A673 (cell line): ENCODE measurements at regions not wholly inside any gene's neighbourhood (a gene's known extent, or its start where the extent isn't known, plus 50 kb on each side); places are given as distances from the start of the nearest gene placed in this dataset.

Experiments used
- BruUV-seq: library from RNA; stranded (reverse); fragments of 400-500 nt; replicated peaks from 2 replicates; lab custom pipeline; 2021; lab: Mats Ljungman, UMichigan
- CTCF ChIA-PET: fragments of 300-600 bp; sonication (Branson Sonifier 250); formaldehyde crosslinking; loops from one replicate; lab custom pipeline; 2022; ENCODE audit warnings: antibody characterized with exemption; lab: Charles Lee
- POLR2A ChIA-PET: fragments of 300-600 bp; sonication (Branson Sonifier 250); formaldehyde crosslinking; loops from one replicate; lab custom pipeline; 2022; ENCODE audit warnings: antibody characterized with exemption; ENCODE audit not compliant: low non-redundant PET; lab: Charles Lee
- DNase-seq: peaks from one replicate; pipeline ENCODE4 v3.0.0-alpha.2; 2015; ENCODE audit warnings: low spot score
- H3K27ac ChIP-seq: fragments of 200-600 bp; sonication (generic); 2 replicates; pipeline ENCODE4 v1.5.1; 2016; ENCODE audit warnings: mixed run types, low read depth, mild to moderate bottlenecking, mixed read lengths, antibody characterized with exemption, low read length; ENCODE audit not compliant: poor library complexity, severe bottlenecking
- H3K27me3 ChIP-seq: fragments of 200-600 bp; sonication (generic); replicated peaks from 2 replicates; pipeline ENCODE4 v1.6.1; 2017; ENCODE audit warnings: mixed run types, low read depth, mild to moderate bottlenecking, mixed read lengths, antibody characterized with exemption, low read length; ENCODE audit not compliant: insufficient read depth, poor library complexity
- H3K36me3 ChIP-seq: fragments of 200-600 bp; sonication (generic); 2 replicates; pipeline ENCODE4 v1.6.1; 2016; ENCODE audit warnings: mixed run types, mild to moderate bottlenecking, mixed read lengths, antibody characterized with exemption, low read length; ENCODE audit not compliant: insufficient read depth, poor library complexity, severe bottlenecking
- H3K4me1 ChIP-seq: fragments of 200-600 bp; sonication (generic); 2 replicates; pipeline ENCODE4 v1.6.1; 2017; ENCODE audit warnings: mixed run types, mild to moderate bottlenecking, mixed read lengths, antibody characterized with exemption, low read length; ENCODE audit not compliant: insufficient read depth, poor library complexity, severe bottlenecking
- H3K4me3 ChIP-seq: fragments of 200-600 bp; sonication (generic); 2 replicates; pipeline ENCODE4 v1.5.1; 2016; ENCODE audit warnings: low read depth, mixed run types, mild to moderate bottlenecking, mixed read lengths, low read length; ENCODE audit not compliant: poor library complexity, severe bottlenecking
- H3K9me3 ChIP-seq: fragments of 200-600 bp; sonication (generic); 2 replicates; pipeline ENCODE4 v1.6.1; 2016; ENCODE audit warnings: mixed run types, low read depth, mild to moderate bottlenecking, mixed read lengths, antibody characterized with exemption, low read length; ENCODE audit not compliant: poor library complexity, severe bottlenecking
- CTCF ChIP-seq: fragments of 300-800, 200-600 bp; sonication (generic); conservative IDR thresholded peaks from 2 replicates; pipeline ENCODE4 v1.5.1; 2017; ENCODE audit warnings: low read depth, mild to moderate bottlenecking, antibody characterized with exemption, low read length, moderate library complexity, mixed read lengths
- EZH2 ChIP-seq: fragments of 200-600 bp; sonication (generic); IDR thresholded peaks from 2 replicates; pipeline ENCODE4 v1.6.1; 2017; ENCODE audit warnings: borderline replicate concordance, low read depth, mild to moderate bottlenecking, mixed read lengths, antibody characterized with exemption, low read length; ENCODE audit not compliant: poor library complexity, severe bottlenecking
- intact Hi-C: fragments of 100-400 bp; cut with micrococcal nuclease; formaldehyde crosslinking; loops from one replicate; pipeline ENCODE4 v1.10.0; 2022; ENCODE audit not compliant: unreplicated experiment

GRCh38 chr17:77528516-77529327, 388.0 kb downstream of the SEC14L1 start:
- Histone ChIP-seq H3K27me3 (no peaks in the 10 kb centered on the region), H3K4me1 (peaks cover 8% of the 10 kb centered on the region), H3K27ac (no peak overlapping the region), H3K4me3 (peak overlapping the region; percentile 49), H3K36me3 (no peaks in the 10 kb centered on the region), H3K9me3 (no peaks in the 10 kb centered on the region)
- BruUV-seq = no TSS peak
- no peak for TF ChIP-seq EZH2
- TF ChIP-seq CTCF = peak; percentile 56
- CTCF ChIA-PET = no interaction called here
- intact Hi-C loops = no loop called here
- POLR2A ChIA-PET = interaction anchor here (0.5 to 0.7 kb wide), 2 partner anchors 14 to 832 kb away, joined by 3 read pairs; no protein-coding TSS in a partner anchor
- peak; percentile 83 for DNase-seq

GRCh38 chr17:77529328-77529650, 388.5 kb downstream of the SEC14L1 start:
- H3K9me3 ChIP-seq = peaks cover 4% of the 10 kb centered on the region
- ChIA-PET CTCF (no interaction called here), POLR2A (no interaction called here)
- no peak for TF ChIP-seq CTCF
- no peak for TF ChIP-seq EZH2
- H3K4me1 ChIP-seq = peaks cover 8% of the 10 kb centered on the region
- no peak overlapping the region for H3K27ac ChIP-seq
- DNase-seq = no peak
- H3K36me3 ChIP-seq = no peaks in the 10 kb centered on the region
- H3K4me3 ChIP-seq = no peak overlapping the region
- BruUV-seq = no TSS peak
- intact Hi-C loops = no loop called here
- H3K27me3 ChIP-seq = no peaks in the 10 kb centered on the region

- Histone ChIP-seq H3K4me1 (peaks cover 11% of the 10 kb centered on the region), H3K27me3 (no peaks in the 10 kb centered on the region), H3K9me3 (peaks cover 8% of the 10 kb centered on the region), H3K36me3 (no peaks in the 10 kb centered on the region), H3K27ac (no peak overlapping the region), H3K4me3 (no peak overlapping the region)
- ChIA-PET CTCF (no interaction called here), POLR2A (no interaction called here)
- no peak for TF ChIP-seq CTCF
- TF ChIP-seq EZH2 = no peak
- no peak for DNase-seq
- intact Hi-C loops = no loop called here
- BruUV-seq = no TSS peak
Measured at GRCh38 chr17:77530591-77530990, 389.8 kb downstream of the SEC14L1 start.
